K562 (cell line): ENCODE measurements at regions not wholly inside any gene's neighbourhood (a gene's known extent, or its start where the extent isn't known, plus 50 kb on each side); places are given as distances from the start of the nearest gene placed in this dataset.

ENCODE experiments used
- ATAC-seq: fragments of 200-7000 bp; cut with Tn5 transposase; 3 replicates; pipeline ENCODE4 v1.9.1; 2020; ENCODE audit warnings: moderate library complexity
- BruUV-seq: library from RNA; stranded (reverse); fragments of 400-500 nt; replicated peaks from 2 replicates; lab custom pipeline; 2021; lab: Mats Ljungman, UMichigan
- CTCF ChIA-PET: fragments of 300-600 bp; formaldehyde crosslinking; extraction: SDS; loops from one replicate; lab custom pipeline; 2021; ENCODE audit warnings: low intra/inter-chr PET ratio; lab: Yijun Ruan, JAX
- POLR2A ChIA-PET: fragments of 300-600, 350-650 bp; sonication (Branson Sonifier 250); formaldehyde crosslinking; extraction: SDS; loops from one replicate; lab custom pipeline; 2021; ENCODE audit warnings: antibody characterized with exemption, inconsistent platforms; lab: Yijun Ruan, JAX
- DNase-seq, 4 experiments: peaks; one replicate each; pipeline versions ENCODE4 v3.0.0 to v3.0.0-alpha.2; 2011 to 2018; ENCODE audit warnings: low spot score in 3 of 4, mixed read lengths in 3 of 4; ENCODE audit errors: extremely low read depth in 1 of 4
- FAIRE-seq: peaks from 2 replicates; lab custom pipeline; 2011; peaks lifted over from hg19 to GRCh38; lab: Jason Lieb, UNC
- H2AFZ ChIP-seq: 2 replicates; pipeline ENCODE4 v1.6.0; 2011; ENCODE audit warnings: low read depth, low read length, control low read depth, inconsistent platforms
- H3K27ac ChIP-seq: fragments of 200-600 bp; 3 replicates; pipeline ENCODE4 v1.8.0; 2011; ENCODE audit warnings: low read depth, mild to moderate bottlenecking, control low read depth, inconsistent platforms, low read length, moderate library complexity, mixed read lengths; ENCODE audit errors: extremely low read depth
- H3K27me3 ChIP-seq, 2 experiments: fragments of 300-600 bp in 1 of 2; 2 replicates in 1 of 2; 3 replicates in 1 of 2; pipeline versions ENCODE4 v1.6.0 to v1.8.0; 2011; ENCODE audit warnings: inconsistent platforms in 2 of 2, low read length in 2 of 2, mild to moderate bottlenecking in 1 of 2, mixed read lengths in 1 of 2, moderate library complexity in 1 of 2; ENCODE audit not compliant: control insufficient read depth in 2 of 2, insufficient read depth in 2 of 2
- H3K36me3 ChIP-seq: fragments of 300-600 bp; 3 replicates; pipeline ENCODE4 v1.8.0; 2011; ENCODE audit warnings: mild to moderate bottlenecking, low read length, inconsistent platforms; ENCODE audit not compliant: control insufficient read depth, insufficient read depth
- H3K4me1 ChIP-seq, 2 experiments: fragments of 200-600 bp in 1 of 2; replicated peaks in 1 of 2; 2 replicates in 1 of 2; 3 replicates in 1 of 2; pipeline versions ENCODE4 v1.5.1 to v1.8.0; 2011; ENCODE audit warnings: inconsistent platforms in 2 of 2, low read length in 2 of 2, mild to moderate bottlenecking in 1 of 2, mixed read lengths in 1 of 2, moderate library complexity in 1 of 2; ENCODE audit not compliant: control insufficient read depth in 2 of 2, insufficient read depth in 2 of 2
- H3K4me2 ChIP-seq: 2 replicates; pipeline ENCODE4 v1.6.1; 2011; ENCODE audit warnings: low read length, control low read depth, inconsistent platforms, mixed read lengths; ENCODE audit not compliant: insufficient read depth
- H3K4me3 ChIP-seq: fragments of 200-600 bp; sonication (generic), shearing (Covaris generic); 2 replicates; pipeline ENCODE4 v1.5.1; 2016; ENCODE audit warnings: control low read depth, inconsistent platforms
- H3K79me2 ChIP-seq: fragments of 200-600 bp; 3 replicates; pipeline ENCODE4 v1.8.0; 2011; ENCODE audit warnings: low read length, inconsistent platforms; ENCODE audit not compliant: control insufficient read depth, insufficient read depth
- H3K9ac ChIP-seq, 2 experiments: 2 replicates each; pipeline versions ENCODE4 v1.6.0 to v1.6.1; 2011; ENCODE audit warnings: low read depth in 2 of 2, low read length in 2 of 2, control low read depth in 1 of 2, inconsistent platforms in 1 of 2, mild to moderate bottlenecking in 1 of 2, mixed read lengths in 1 of 2; ENCODE audit not compliant: insufficient read depth in 1 of 2
- H3K9me1 ChIP-seq: one replicate; pipeline ENCODE4 v1.6.0; 2011; ENCODE audit warnings: inconsistent platforms, mild to moderate bottlenecking, low read length, moderate library complexity; ENCODE audit not compliant: control insufficient read depth, insufficient read depth
- H3K9me3 ChIP-seq: replicated peaks from 2 replicates; pipeline ENCODE4 v1.5.1; 2011; ENCODE audit warnings: low read depth, low read length, inconsistent platforms; ENCODE audit not compliant: control insufficient read depth, insufficient read depth
- H4K20me1 ChIP-seq: replicated peaks from 2 replicates; pipeline ENCODE4 v1.6.1; 2011; ENCODE audit warnings: low read length, inconsistent platforms, mixed read lengths; ENCODE audit not compliant: control insufficient read depth, insufficient read depth
- CTBP1 ChIP-seq: fragments of 450-650 bp; IDR thresholded peaks from 2 replicates; pipeline ENCODE4 v1.6.1; 2016; ENCODE audit warnings: borderline replicate concordance
- NR4A1 ChIP-seq, 2 experiments: fragments of 250-450 bp in 1 of 2; fragments of 450-650 bp in 1 of 2; sonication (Bioruptor Pico) in 1 of 2; IDR thresholded peaks; 2 replicates each; pipeline versions ENCODE4 v1.4.0 to v1.6.1; 2016 to 2020; ENCODE audit warnings: mild to moderate bottlenecking in 2 of 2, missing compliant biosample characterization in 1 of 2, missing genetic modification characterization in 1 of 2, moderate library complexity in 1 of 2
- PML ChIP-seq: IDR thresholded peaks from 2 replicates; pipeline ENCODE4 v1.6.1; 2012; ENCODE audit warnings: low read length, inconsistent platforms
- RBM39 ChIP-seq: fragments of 200-400 bp; formaldehyde crosslinking; optimal IDR thresholded peaks from 2 replicates; pipeline ENCODE3; 2018; ENCODE audit warnings: low read depth, low read length
- RNF2 ChIP-seq: sonication (generic); IDR thresholded peaks from 2 replicates; pipeline ENCODE4 v1.6.1; 2016
- STAG1 ChIP-seq: sonication (generic); formaldehyde crosslinking; IDR thresholded peaks from 2 replicates; pipeline ENCODE4 v1.5.0; 2020; ENCODE audit warnings: missing genetic modification reagents, borderline replicate concordance
- THRB ChIP-seq: fragments of 450-650 bp; formaldehyde crosslinking; conservative IDR thresholded peaks from 2 replicates; pipeline ENCODE4 v1.4.0; 2022; ENCODE audit warnings: mild to moderate bottlenecking, missing genetic modification characterization
- ZNF212 ChIP-seq: fragments of 450-650 bp; formaldehyde crosslinking; IDR thresholded peaks from 2 replicates; pipeline ENCODE4 v1.4.0; 2020; ENCODE audit warnings: mild to moderate bottlenecking
- ZNF583 ChIP-seq: fragments of 250-450 bp; sonication (Bioruptor Pico); IDR thresholded peaks from 2 replicates; pipeline ENCODE4 v1.4.0; 2020
- ZNF589 ChIP-seq: fragments of 200-800 bp; sonication (Bioruptor generic); IDR thresholded peaks from 2 replicates; pipeline ENCODE4 v1.6.1; 2016; ENCODE audit warnings: low read depth, missing genetic modification characterization, missing compliant biosample characterization
- ZNF766 ChIP-seq: fragments of 200-800 bp; sonication (Bioruptor generic); conservative IDR thresholded peaks from 2 replicates; pipeline ENCODE4 v1.6.1; 2016; ENCODE audit warnings: missing genetic modification characterization, missing compliant biosample characterization
- WGBS: fragments of 100-300 bp; shearing (Covaris generic); methylation state at CpG from one replicate; pipeline ENCODE4 v1.1.6; 2016; ENCODE audit warnings: low coverage, mixed read lengths; ENCODE audit not compliant: insufficient coverage; ENCODE audit errors: missing lambda C conversion rate; 5-methylcytosine and 5-hydroxymethylcytosine counted together
- in situ Hi-C: fragments of 300-500 bp; cut with MboI; formaldehyde crosslinking; loops from 4 replicates; pipeline ENCODE4 v1.15.0; 2018; ENCODE audit warnings: inconsistent platforms, mixed read lengths
- intact Hi-C: fragments of 100-400 bp; cut with micrococcal nuclease; formaldehyde crosslinking; loops from 2 replicates; pipeline ENCODE4 v1.14.2; 2022

GRCh38 chr13:73618275-73618865 is 515.8 kb downstream of the KLF12 start:
- no peak overlapping the region for H3K4me3 ChIP-seq
- TF ChIP-seq ZNF583 (CRISPR knock-in tag), result no peak
- TF ChIP-seq PML, result no peak
- no peak for TF ChIP-seq ZNF589 (CRISPR knock-in tag)
- TF ChIP-seq CTBP1, result no peak
- TF ChIP-seq STAG1 (CRISPR knock-in tag), result no peak
- no peak for TF ChIP-seq ZNF766 (CRISPR knock-in tag)
- no peak for TF ChIP-seq THRB
- no peak for TF ChIP-seq RNF2
- TF ChIP-seq RBM39, result no peak
- no peak for TF ChIP-seq NR4A1 (CRISPR knock-in tag; IDR thresholded peaks at IDR 0.05)
- TF ChIP-seq NR4A1 (tag; IDR thresholded peaks at IDR 0.05), result no peak
- no peak for TF ChIP-seq ZNF212 (CRISPR knock-in tag)
- TF ChIP-seq, all 486 proteins: peak for 0
- DNase-seq (no peak), FAIRE-seq (no peak), ATAC-seq (no peak)
- no TSS peak for BruUV-seq
- H3K27ac ChIP-seq, result no peak overlapping the region
- H2AFZ ChIP-seq, result no peak overlapping the region
- no peaks in the 10 kb centered on the region for H3K36me3 ChIP-seq
- H3K9me1 ChIP-seq, result no peaks in the 10 kb centered on the region
- ChIA-PET CTCF (no interaction called here), POLR2A (no interaction called here)
- H3K4me2 ChIP-seq, result no peak overlapping the region
- WGBS, result 0% methylated on average over 9 of the region's 9 CpGs
- H3K9me3 ChIP-seq, result no peaks in the 10 kb centered on the region
- no peak overlapping the region for H3K9ac ChIP-seq
- intact Hi-C loops, result no loop called here
- no peaks in the 10 kb centered on the region for H3K79me2 ChIP-seq
- H4K20me1 ChIP-seq, result no peaks in the 10 kb centered on the region
- no peaks in the 10 kb centered on the region for H3K4me1 ChIP-seq
- in situ Hi-C loops, result no loop called here
- H3K27me3 ChIP-seq, result peaks cover 3 to 6% of the 10 kb centered on the region in 2 experiments; a peak in 2 of 5 replicates
